GM12874 (cell line): ENCODE measurements at regions not wholly inside any gene's neighbourhood (a gene's known extent, or its start where the extent isn't known, plus 50 kb on each side); places are given as distances from the start of the nearest gene placed in this dataset.

ENCODE experiments used
- TF ChIP-seq, protein P1 (sequence below): IDR thresholded peaks from 2 replicates; pipeline ENCODE4 v1.5.1; 2011; ENCODE audit warnings: low read depth, mild to moderate bottlenecking, control low read depth, low read length, moderate library complexity; ENCODE audit not compliant: insufficient read depth

DNA sequence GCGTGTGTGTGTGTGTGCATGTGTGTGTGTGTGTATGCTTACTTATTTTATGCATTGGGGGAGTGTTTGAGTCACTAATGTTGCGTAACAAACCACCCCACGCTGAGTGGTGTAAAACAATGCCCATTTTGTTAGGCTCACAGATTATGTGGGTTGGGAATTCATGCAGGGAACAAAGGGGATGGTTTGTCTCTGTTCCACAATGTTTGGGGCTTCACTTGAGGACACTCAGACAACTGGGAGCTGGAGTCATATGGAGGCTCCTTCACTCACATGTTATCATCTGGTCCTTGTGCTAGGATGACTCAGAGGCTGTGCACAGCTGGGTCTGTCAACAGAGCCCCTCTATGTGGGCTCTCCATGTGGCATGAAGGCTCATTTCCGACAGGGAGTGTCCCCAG, 51.3 kb upstream of the LARGE1 start:
- TF ChIP-seq, protein P1, sequence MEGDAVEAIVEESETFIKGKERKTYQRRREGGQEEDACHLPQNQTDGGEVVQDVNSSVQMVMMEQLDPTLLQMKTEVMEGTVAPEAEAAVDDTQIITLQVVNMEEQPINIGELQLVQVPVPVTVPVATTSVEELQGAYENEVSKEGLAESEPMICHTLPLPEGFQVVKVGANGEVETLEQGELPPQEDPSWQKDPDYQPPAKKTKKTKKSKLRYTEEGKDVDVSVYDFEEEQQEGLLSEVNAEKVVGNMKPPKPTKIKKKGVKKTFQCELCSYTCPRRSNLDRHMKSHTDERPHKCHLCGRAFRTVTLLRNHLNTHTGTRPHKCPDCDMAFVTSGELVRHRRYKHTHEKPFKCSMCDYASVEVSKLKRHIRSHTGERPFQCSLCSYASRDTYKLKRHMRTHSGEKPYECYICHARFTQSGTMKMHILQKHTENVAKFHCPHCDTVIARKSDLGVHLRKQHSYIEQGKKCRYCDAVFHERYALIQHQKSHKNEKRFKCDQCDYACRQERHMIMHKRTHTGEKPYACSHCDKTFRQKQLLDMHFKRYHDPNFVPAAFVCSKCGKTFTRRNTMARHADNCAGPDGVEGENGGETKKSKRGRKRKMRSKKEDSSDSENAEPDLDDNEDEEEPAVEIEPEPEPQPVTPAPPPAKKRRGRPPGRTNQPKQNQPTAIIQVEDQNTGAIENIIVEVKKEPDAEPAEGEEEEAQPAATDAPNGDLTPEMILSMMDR, result no peak

DNA sequence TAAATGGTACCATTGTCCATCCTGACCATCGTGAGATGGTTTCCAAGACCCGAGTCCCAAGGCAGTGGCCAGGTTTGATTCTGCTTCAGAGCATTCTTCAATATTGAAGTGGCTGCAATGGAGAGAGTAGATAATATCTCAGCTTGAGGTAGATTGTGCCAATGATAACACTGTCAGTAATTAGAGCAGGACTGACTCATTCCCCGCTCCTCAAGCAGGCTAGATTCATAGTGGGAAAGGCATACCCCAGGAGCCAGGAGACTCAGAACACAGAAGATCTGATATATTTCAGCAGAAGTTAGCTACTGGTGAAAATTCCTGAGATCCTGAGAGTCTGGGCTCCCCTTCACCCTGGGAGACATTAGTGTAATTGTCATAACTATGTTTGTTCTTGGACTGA, 55.6 kb upstream of the LARGE1 start:
- TF ChIP-seq, protein P1, result no peak

DNA sequence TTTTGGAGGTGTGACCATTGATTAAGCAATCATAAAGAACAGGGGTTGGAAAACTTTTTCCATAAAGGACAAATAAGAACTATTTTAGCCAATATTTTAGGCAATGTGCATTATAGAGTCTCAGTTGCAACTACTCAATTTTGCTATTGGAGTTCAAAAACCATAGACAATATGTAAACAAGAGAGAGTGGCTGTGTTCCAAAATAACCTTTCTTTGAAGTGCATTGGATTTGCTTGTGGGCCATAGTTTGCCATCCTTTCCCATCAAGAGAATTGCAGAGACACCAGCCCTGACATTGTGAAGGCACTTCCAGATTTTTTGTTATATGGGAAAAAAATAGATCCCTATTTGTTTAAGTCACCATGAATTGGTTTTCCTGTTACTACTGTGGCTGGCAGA, 63.3 kb upstream of the LARGE1 start:
- TF ChIP-seq, protein P1, result no peak

DNA sequence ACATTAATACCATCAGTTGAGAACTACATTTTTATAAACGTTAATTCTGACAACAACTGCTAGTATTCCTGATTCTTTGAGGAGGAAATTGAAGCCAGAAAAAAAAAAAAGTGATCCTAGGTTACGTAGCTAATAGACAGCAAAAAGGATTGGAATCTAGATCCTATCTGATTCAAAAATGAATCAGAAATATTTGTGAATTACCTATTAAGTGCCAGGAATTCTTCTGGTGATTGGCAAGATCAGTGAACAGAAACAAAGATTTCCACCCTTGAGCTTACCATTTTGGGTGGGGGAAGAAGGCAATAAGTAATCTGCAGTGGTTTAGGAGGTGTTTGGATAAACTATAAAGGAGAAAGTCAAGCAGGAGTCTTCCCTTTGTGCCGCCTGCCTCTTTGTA, 63.9 kb upstream of the LARGE1 start:
- TF ChIP-seq, protein P1, result no peak

DNA sequence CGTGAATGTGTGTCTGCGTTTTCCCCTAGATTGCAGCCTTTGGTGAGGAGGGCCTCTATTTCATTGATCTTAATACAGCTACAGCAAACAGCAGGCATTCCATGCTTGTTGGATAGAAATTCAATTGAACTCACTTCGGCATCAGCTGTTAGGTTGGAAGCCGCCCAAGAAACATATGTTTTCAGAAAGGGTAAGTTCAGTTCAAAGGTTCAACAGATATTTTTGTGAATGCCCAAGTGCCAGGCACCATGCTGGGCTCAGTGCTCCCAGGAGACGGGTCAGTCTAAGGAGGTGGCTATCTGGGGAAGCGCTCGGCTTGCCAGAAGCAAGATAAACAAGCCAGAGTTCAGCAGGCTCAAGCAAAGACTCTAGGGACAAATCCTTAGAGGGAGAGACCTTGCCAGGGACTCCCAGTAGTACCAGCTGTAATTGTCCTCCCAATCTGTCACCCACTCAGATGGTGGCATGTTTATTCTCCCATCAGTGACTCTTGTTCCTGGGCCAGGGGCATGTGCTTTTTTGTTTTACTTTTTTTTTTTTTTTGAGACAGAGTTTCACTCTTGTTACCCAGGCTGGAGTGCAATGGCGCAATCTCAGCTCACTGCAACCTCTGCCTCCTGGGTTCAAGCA, 64.5 kb upstream of the LARGE1 start:
- TF ChIP-seq, protein P1, result no peak

DNA sequence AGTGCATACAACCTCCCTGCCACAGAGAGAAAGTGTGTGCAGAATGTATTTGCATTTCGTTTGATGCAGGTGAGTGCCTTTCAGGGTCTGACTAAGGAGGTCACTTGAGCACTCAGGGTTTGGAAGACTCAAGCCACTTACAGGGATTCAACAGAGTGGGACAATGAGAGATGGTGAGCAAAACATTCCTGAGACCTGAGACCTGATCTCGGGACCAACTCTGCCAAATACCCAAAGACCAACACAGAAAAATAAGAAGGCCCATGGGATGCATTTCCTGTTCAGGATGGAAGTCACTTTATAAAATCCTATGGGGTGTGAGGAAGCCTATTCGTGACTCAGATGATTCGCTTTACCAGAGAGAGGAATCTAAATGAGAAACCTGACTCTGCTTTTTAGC, 65.2 kb upstream of the LARGE1 start:
- TF ChIP-seq, protein P1, result no peak

DNA sequence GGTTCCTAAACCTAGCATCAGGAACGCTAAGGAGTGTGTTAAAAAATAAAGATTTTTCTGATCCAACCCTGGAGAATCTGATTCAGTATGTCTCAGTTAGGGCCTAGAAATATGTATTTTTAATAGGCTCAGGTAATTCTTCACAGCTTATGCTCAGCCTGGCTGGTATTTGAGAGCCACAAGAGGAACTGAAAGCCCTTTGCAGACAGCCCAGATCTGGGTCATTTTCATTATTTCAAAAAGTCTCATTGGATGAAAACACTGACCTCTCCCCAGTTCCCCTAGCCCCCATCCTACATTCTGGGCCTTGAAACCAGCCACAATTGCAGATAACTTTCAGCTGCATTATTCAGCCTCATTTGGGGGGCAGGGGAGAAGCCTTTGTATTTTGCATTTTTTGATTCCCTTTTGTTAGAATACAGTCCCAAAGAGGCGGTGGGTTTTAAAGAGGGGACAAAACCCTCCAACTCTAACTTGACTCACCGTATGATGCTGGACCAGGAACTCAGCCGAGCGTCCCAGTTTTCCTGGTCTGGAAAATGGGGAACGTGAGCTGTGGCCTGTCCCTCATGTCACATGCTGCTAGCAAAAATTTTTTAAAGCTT, 66.0 kb upstream of the LARGE1 start:
- TF ChIP-seq, protein P1, result no peak
